NCI-H510A (cell line): ENCODE measurements at regions not wholly inside any gene's neighbourhood (a gene's known extent, or its start where the extent isn't known, plus 50 kb on each side); places are given as distances from the start of the nearest gene placed in this dataset.

ENCODE experiments used
- DNase-seq: peaks from one replicate; lab custom pipeline; 2025; lab: John Stamatoyannopoulos, UW

GRCh38 chr10:65528986-65529385 lies 1396.8 kb upstream of the LRRTM3 start:
- DNase-seq: no peak

GRCh38 chr10:65531545-65531944 lies 1394.3 kb upstream of the LRRTM3 start:
- DNase-seq: no peak

GRCh38 chr10:65534771-65535170 lies 1391.1 kb upstream of the LRRTM3 start:
- no peak for DNase-seq

DNA sequence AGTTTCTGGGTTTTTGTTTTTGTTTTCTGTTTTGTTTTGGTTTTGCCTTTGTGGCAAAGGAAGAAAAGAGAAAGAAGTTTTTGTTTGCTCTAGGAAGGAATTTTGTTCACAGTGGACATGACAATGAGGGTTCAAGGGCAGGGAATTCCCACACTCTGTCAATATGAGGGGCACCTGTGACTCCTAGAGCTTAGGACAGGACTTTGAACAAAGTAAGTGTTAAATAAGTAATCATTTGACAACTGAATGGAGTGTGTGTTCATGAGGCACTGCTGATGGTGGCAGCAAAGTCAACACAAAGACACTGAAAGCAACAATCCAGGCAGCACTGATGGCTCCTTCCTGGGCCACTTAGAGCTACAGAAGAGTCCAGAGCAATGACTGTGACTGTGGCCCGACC lies 1381.1 kb upstream of the LRRTM3 start:
- no peak for DNase-seq

- DNase-seq: no peak
Observed at GRCh38 chr10:65548001-65548400, 1377.8 kb upstream of the LRRTM3 start.

DNA sequence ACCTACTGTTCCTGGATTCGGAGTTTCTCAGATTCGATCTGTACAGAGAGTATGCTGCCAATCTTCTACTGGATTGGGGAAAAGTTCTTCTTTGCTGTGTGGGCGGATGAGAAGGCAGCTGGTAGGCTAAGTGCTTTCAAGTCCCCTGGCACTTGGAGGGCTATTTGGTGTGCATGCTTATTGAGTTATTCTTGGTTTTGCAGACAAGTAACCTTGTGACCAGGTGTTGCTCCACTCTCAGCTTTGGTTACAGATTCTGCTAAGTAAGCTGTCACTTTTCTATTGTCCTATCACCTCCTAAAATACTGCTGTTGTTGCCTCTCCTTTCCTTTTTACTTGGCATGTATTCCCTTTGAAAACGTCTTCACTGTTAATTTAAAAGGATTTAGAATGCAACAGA lies 1375.1 kb upstream of the LRRTM3 start:
- no peak for DNase-seq

- DNase-seq: no peak
Observed at GRCh38 chr10:65555192-65555591, 1370.6 kb upstream of the LRRTM3 start.

DNA sequence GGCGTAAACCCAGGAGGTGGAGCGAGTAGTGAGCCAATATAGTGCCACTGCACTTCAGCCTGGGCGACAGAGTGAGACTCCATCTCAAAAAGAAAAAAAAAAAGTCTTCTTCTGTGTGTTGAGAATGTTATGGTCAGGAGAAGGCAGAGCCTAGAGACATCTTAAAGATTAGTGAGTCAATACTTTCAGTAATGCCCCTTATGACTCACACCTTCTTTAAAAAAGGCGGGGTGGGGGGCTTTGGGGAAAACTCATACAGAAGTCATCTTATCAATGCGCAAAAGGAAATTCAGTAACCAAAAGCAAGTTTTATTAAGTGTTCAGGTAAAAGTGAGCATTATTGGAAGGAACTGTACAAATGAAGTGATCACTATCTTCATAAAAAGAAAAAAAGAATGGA lies 1369.8 kb upstream of the LRRTM3 start:
- no peak for DNase-seq

GRCh38 chr10:65559369-65559768 lies 1366.5 kb upstream of the LRRTM3 start:
- DNase-seq: no peak

GRCh38 chr10:65565246-65565645 lies 1360.6 kb upstream of the LRRTM3 start:
- DNase-seq: no peak

GRCh38 chr10:65566906-65567305 lies 1358.9 kb upstream of the LRRTM3 start:
- no peak for DNase-seq

- peak; percentile 59 for DNase-seq
Observed at GRCh38 chr10:65570143-65571010, 1355.5 kb upstream of the LRRTM3 start.

- DNase-seq: peak; percentile 4
Observed at GRCh38 chr10:65571011-65571570, 1354.7 kb upstream of the LRRTM3 start.

DNA sequence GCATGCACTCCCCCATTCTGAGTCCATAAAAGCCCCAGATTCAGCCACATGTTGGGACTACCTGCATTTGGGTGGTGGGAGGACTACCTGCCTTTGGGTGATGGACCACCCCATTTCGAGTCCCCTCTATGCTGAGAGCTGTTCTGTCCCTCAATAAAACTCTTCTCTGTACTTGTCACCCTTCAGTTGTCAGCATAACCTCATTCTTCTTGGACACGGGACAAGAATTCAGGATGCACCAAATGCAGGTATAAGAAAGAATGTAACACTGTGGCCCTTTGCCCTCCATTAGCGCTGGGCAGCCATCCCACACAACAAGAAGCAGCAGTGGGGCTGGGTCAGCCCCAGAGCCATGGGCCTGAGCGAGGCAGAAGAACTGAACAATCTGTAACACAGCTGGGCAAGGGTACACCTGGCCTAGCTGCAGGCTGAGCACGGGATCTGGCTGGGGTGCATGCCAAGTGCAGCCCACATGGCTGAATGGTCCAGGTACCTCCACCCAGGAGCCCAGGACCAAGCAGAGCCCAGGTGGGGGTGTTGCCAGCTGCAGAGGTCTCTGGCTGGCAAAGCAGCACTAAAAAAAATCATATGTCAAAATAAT lies 1344.3 kb upstream of the LRRTM3 start:
- no peak for DNase-seq

DNA sequence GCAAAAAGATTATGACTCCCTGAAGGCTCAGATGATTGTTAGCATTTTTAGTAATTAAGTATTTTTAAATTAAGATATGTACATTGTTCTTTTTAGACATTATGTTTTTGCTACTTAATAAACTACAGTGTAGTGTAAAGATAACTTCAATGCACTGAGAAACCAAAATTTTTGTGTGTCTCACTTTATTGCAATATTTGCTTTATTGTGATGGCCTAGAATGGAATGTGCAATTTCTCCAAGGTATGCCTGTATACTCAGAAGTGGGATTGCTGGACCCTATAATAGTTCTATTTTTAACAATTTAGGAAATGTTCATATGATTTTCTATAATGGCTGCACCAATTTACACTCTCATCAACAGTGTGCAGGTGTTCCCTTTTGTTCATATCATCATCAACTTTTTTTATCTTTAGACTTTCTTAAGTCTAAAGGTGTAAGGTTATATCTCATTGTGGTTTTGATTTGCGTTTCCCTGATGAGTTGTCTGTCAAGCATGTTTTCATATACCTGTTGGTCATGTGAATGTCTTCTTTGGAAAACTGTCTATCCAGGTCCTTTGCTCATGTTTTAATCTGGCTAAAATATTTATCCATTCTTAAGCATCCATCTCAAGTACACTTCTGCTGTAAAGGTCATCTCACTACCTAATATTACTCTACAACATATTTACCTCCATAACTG lies 1323.5 kb upstream of the LRRTM3 start:
- no peak for DNase-seq

- no peak for DNase-seq
Observed at GRCh38 chr10:65611592-65611991, 1314.2 kb upstream of the LRRTM3 start.

DNA sequence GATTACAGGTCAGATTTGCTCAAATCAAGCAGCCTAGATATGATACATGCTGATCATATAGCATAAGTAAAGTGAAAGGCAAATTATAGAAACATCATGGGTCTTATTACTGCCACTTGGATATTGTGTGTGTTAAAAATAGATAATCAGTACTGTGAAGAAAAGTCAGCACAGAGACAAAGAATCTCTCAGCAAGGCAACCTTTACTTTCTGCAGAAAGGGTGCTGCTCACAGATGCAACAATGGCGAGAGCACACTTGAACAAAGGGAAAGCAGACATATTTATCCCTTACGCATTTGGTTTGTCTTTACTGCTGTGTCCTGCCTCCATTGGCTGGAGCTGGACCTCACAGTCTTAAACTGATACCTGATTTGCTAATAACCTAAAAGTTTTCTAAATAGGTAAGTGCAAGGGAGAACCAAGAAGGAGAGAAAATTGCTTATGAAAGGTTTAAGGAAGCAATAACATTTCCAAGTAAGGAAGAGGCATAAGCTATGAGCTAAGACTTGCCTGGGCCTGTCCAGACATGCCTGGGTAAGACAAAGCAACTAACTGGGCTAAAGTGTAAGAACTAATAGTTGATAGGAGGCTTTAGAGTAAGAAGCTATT lies 1310.8 kb upstream of the LRRTM3 start:
- DNase-seq: no peak

GRCh38 chr10:65618126-65618525 lies 1307.7 kb upstream of the LRRTM3 start:
- no peak for DNase-seq

GRCh38 chr10:65620404-65621048 lies 1305.3 kb upstream of the LRRTM3 start:
- no peak for DNase-seq

DNA sequence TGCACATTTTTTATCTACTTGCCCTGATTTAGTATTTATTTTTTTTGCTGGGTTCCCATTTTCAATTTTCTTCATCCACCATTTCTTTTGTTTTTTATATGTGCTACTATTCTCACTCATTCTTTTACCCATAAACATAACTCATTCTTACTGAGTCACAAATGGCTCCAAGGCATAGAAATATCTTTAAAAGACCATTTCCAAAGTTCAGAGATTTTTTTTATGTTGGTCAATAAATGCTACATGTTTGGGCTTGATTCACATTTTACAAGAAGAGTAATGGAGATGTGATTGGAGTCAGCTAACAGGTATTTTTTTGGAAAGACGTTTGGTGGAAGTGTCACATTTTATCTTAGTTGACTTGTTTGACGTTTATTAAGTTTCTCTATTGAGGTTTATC lies 1303.2 kb upstream of the LRRTM3 start:
- DNase-seq: no peak

DNA sequence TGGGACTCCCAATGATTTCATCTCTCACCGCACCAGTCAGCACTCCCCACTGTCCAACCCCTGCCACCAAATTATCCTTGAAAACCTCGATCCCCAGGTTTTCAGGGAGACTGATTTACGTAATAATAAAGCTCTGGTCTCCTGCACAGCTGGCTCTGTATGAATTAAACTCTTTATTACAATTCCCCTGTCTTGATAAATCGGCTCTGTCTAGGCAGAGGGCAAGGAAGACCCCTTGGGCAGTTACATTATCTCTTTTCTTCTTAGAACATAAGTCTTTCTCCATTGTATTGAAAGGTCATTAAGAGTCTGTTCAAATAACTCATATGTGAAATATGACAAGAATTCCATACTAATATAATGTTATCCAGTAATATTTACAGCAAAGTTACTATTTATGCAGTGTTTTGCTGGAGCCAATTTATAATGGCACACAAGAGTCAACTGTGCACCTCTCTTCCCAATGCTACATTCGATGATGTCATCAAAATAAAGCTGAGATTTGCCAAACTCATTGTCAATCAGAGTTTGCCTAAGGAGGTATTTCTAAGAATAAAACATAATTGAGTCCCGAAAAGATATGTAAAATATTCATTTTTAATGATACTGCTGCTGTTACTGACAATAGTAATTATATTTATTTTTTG lies 1297.2 kb upstream of the LRRTM3 start:
- DNase-seq: no peak
